ENCODE measurements at regions not wholly inside any gene's neighbourhood (a gene's known extent, or its start where the extent isn't known, plus 50 kb on each side); places are given as distances from the start of the nearest gene placed in this dataset.

- TF ChIP-seq POLR2AphosphoS5 (IDR thresholded peaks at IDR 0.05; ENCODE audit: low read depth, low read length), result no peak
- TF ChIP-seq CTCF (IDR thresholded peaks at IDR 0.05), result no peak
- no peak for TF ChIP-seq REST (IDR thresholded peaks at IDR 0.05; ENCODE audit: insufficient read depth in 1 of 2, low read depth in 2 of 2, low read length in 1 of 2)
- no peak for TF ChIP-seq SIN3A (IDR thresholded peaks at IDR 0.05; ENCODE audit: borderline replicate concordance, insufficient read depth, low read depth, low read length)
- TF ChIP-seq TCF7L2 (IDR thresholded peaks at IDR 0.05; ENCODE audit: low read depth, low read length), result no peak
Measured at GRCh38 chr4:28822163-28822562, 1898.0 kb upstream of the PCDH7 start.

Measured in Panc1 (cell line).